Fibroblast of lung (primary cell): ENCODE measurements at regions not wholly inside any gene's neighbourhood (a gene's known extent, or its start where the extent isn't known, plus 50 kb on each side); places are given as distances from the start of the nearest gene placed in this dataset.
"Not testable (repeated sequence)": the region's sequence is repeated elsewhere in the genome, so short reads cannot be mapped to it uniquely, and the experiment has no call there.

Experiments used
- DNase-seq, 2 donors: peaks; one replicate each; pipeline versions ENCODE4 v3.0.0 to v3.0.0-alpha.2; 2010; ENCODE audit warnings: low read depth in 2 of 2
- H2AFZ ChIP-seq: 2 replicates; pipeline ENCODE4 v1.5.1; 2012; ENCODE audit warnings: low read length, control low read depth, inconsistent platforms
- H3K27ac ChIP-seq: 2 replicates; pipeline ENCODE4 v1.5.1; 2011; ENCODE audit warnings: low read length, control low read depth; ENCODE audit not compliant: insufficient read depth
- H3K27me3 ChIP-seq: 2 replicates; pipeline ENCODE4 v1.5.1; 2011; ENCODE audit warnings: mild to moderate bottlenecking, low read length; ENCODE audit not compliant: control insufficient read depth, insufficient read depth
- H3K36me3 ChIP-seq: 2 replicates; pipeline ENCODE4 v1.5.1; 2011; ENCODE audit warnings: low read length; ENCODE audit not compliant: control insufficient read depth, insufficient read depth
- H3K4me1 ChIP-seq: 2 replicates; pipeline ENCODE4 v1.5.1; 2011; ENCODE audit warnings: low read length; ENCODE audit not compliant: control insufficient read depth, insufficient read depth; ENCODE audit errors: extremely low read depth
- H3K4me2 ChIP-seq: 2 replicates; pipeline ENCODE4 v1.5.1; 2011; ENCODE audit warnings: low read length, control low read depth; ENCODE audit not compliant: insufficient read depth; ENCODE audit errors: extremely low read depth
- H3K4me3 ChIP-seq, 4 experiments: fragments of 200-600 bp in 1 of 4; sonication (generic) in 1 of 4; replicated peaks in 1 of 4; 2 replicates each; pipeline ENCODE4 v1.5.1; 2011 to 2016; ENCODE audit warnings: low read length in 4 of 4, low read depth in 3 of 4, mild to moderate bottlenecking in 3 of 4, control low read depth in 2 of 4, inconsistent platforms in 1 of 4, mixed read lengths in 1 of 4; ENCODE audit not compliant: insufficient read depth in 1 of 4; ENCODE audit errors: control extremely low read depth in 1 of 4
- H3K79me2 ChIP-seq: 2 replicates; pipeline ENCODE4 v1.5.1; 2012; ENCODE audit warnings: mild to moderate bottlenecking, low read length, inconsistent platforms; ENCODE audit not compliant: control insufficient read depth, insufficient read depth
- H3K9ac ChIP-seq: 2 replicates; pipeline ENCODE4 v1.5.1; 2011; ENCODE audit warnings: mild to moderate bottlenecking, low read length, control low read depth; ENCODE audit not compliant: insufficient read depth
- H3K9me3 ChIP-seq: 2 replicates; pipeline ENCODE4 v1.5.1; 2012; ENCODE audit warnings: low read depth, low read length; ENCODE audit not compliant: control insufficient read depth, insufficient read depth
- H4K20me1 ChIP-seq: 2 replicates; pipeline ENCODE4 v1.5.1; 2011; ENCODE audit warnings: low read length; ENCODE audit not compliant: control insufficient read depth, insufficient read depth; ENCODE audit errors: extremely low read depth
- EZH2 ChIP-seq: IDR thresholded peaks from 2 replicates; pipeline ENCODE4 v1.5.1; 2012; ENCODE audit warnings: low read length, control low read depth, mild to moderate bottlenecking; ENCODE audit errors: missing control alignments
- TF ChIP-seq, protein P1 (sequence below), 2 donors: IDR thresholded peaks in 1 of 2; conservative IDR thresholded peaks in 1 of 2; 1 replicate in 1 of 2; 2 replicates in 1 of 2; pipeline ENCODE4 v1.5.1; 2011 to 2012; ENCODE audit warnings: low read length in 2 of 2, control low read depth in 1 of 2, inconsistent platforms in 1 of 2, low read depth in 1 of 2, mild to moderate bottlenecking in 1 of 2

DNA sequence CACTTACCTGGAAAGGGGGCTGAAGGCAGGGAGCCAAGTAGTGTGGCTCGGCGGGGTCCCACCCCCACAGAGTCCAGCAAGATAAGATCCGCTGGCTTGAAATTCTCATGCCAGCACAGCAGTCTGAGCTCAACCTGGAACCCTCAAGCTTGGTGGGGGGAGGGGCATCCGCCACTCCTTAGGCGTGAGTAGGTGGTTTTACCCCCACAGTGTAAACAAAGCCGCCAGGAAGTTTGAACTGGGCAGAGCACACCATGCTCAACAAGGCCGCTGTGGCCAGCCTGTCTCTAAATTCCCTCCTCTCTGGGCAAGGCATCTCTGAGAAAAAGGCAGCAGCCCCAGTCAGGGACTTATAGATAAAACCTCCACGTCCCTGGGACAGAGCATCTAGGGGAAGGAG, 156.3 kb downstream of the KBTBD8 start:
- no peak overlapping the region for H2AFZ ChIP-seq
- H3K4me2 ChIP-seq = no peak overlapping the region
- H3K4me3 ChIP-seq = no peak overlapping the region
- no peaks in the 10 kb centered on the region for H3K36me3 ChIP-seq
- H3K9me3 ChIP-seq = no peaks in the 10 kb centered on the region
- no peak overlapping the region for H3K9ac ChIP-seq
- H4K20me1 ChIP-seq = no peaks in the 10 kb centered on the region
- no peak overlapping the region for H3K27ac ChIP-seq
- no peak for DNase-seq
- H3K79me2 ChIP-seq = no peaks in the 10 kb centered on the region
- no peaks in the 10 kb centered on the region for H3K27me3 ChIP-seq
- no peaks in the 10 kb centered on the region for H3K4me1 ChIP-seq
- no peak for TF ChIP-seq EZH2
- TF ChIP-seq, protein P1, sequence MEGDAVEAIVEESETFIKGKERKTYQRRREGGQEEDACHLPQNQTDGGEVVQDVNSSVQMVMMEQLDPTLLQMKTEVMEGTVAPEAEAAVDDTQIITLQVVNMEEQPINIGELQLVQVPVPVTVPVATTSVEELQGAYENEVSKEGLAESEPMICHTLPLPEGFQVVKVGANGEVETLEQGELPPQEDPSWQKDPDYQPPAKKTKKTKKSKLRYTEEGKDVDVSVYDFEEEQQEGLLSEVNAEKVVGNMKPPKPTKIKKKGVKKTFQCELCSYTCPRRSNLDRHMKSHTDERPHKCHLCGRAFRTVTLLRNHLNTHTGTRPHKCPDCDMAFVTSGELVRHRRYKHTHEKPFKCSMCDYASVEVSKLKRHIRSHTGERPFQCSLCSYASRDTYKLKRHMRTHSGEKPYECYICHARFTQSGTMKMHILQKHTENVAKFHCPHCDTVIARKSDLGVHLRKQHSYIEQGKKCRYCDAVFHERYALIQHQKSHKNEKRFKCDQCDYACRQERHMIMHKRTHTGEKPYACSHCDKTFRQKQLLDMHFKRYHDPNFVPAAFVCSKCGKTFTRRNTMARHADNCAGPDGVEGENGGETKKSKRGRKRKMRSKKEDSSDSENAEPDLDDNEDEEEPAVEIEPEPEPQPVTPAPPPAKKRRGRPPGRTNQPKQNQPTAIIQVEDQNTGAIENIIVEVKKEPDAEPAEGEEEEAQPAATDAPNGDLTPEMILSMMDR (conservative IDR thresholded peaks at IDR 0.05 in 1 of 2, IDR thresholded peaks at IDR 0.05 in 1 of 2; ENCODE audit: low read depth in 1 of 2, low read length in 2 of 2) = no peak

DNA sequence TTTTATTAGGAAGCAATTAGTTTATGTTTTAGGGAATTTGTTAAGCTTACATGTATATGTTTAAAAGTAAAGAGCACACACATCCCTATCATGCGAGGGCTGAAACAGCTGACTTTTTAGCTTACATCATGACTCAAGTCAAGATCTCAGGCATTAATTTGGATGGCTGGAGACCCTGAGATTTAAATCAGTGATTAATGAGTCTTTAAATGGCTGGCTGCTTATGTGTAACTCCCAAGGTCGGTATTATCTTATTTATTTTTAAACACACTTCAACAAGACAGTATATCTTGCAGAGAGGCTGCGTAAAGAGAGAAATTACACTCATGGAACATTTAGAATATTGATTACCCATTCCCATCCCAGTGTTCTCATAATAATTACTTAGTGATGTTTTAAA, 169.4 kb downstream of the KBTBD8 start:
- TF ChIP-seq, protein P1 (conservative IDR thresholded peaks at IDR 0.05 in 1 of 2, IDR thresholded peaks at IDR 0.05 in 1 of 2; ENCODE audit: low read depth in 1 of 2, low read length in 2 of 2) = no peak
- no peak for TF ChIP-seq EZH2
- H3K9me3 ChIP-seq = no peaks in the 10 kb centered on the region
- H3K9ac ChIP-seq = no peak overlapping the region
- H3K36me3 ChIP-seq = no peaks in the 10 kb centered on the region
- H3K27ac ChIP-seq = no peak overlapping the region
- H3K4me2 ChIP-seq = no peak overlapping the region
- no peaks in the 10 kb centered on the region for H3K4me1 ChIP-seq
- no peak for DNase-seq
- H3K79me2 ChIP-seq = no peaks in the 10 kb centered on the region
- H4K20me1 ChIP-seq = no peaks in the 10 kb centered on the region
- no peak overlapping the region for H3K4me3 ChIP-seq
- H2AFZ ChIP-seq = no peak overlapping the region
- no peaks in the 10 kb centered on the region for H3K27me3 ChIP-seq

DNA sequence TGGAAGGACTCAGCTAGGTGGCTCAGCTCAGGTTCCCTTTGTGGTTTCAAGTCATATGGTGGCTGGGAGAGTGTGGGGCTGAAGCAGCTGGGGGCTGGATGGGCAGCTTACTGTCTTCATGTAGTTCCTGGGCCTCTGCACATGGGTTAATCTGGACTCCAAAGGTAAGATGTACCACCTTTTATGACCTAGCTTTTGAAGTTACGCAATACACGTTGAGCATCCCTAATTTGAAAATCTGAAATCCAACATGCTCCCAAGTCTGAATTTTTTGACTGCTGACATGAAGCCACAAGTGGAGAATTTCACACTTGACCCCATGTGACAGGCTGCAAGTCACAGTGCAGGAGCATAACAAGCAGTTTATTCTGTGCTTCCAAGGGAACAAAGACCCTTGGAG, 173.7 kb downstream of the KBTBD8 start:
- Histone ChIP-seq H3K36me3 (no peaks in the 10 kb centered on the region), H3K27ac (no peak overlapping the region), H3K79me2 (no peaks in the 10 kb centered on the region), H3K4me3 (no peak overlapping the region), H3K4me2 (no peak overlapping the region), H3K4me1 (no peaks in the 10 kb centered on the region), H3K9me3 (no peaks in the 10 kb centered on the region), H3K27me3 (no peaks in the 10 kb centered on the region), H2AFZ (no peak overlapping the region), H3K9ac (no peak overlapping the region), H4K20me1 (no peaks in the 10 kb centered on the region)
- no peak for DNase-seq
- no peak for TF ChIP-seq EZH2
- TF ChIP-seq, protein P1 (conservative IDR thresholded peaks at IDR 0.05 in 1 of 2, IDR thresholded peaks at IDR 0.05 in 1 of 2; ENCODE audit: low read depth in 1 of 2, low read length in 2 of 2) = no peak

GRCh38 chr3:67173130-67173529, 175.0 kb downstream of the KBTBD8 start:
- H3K9me3 ChIP-seq, H3K4me1 ChIP-seq, H4K20me1 ChIP-seq, H3K4me2 ChIP-seq, H3K9ac ChIP-seq, DNase-seq, H3K79me2 ChIP-seq, H3K4me3 ChIP-seq, H3K27ac ChIP-seq, H3K36me3 ChIP-seq, H2AFZ ChIP-seq, H3K27me3 ChIP-seq: not testable (repeated sequence)
